Stomach (tissue), 8 donors: ENCODE measurements at regions not wholly inside any gene's neighbourhood (a gene's known extent, or its start where the extent isn't known, plus 50 kb on each side); places are given as distances from the start of the nearest gene placed in this dataset.

Source experiments
- DNase-seq, 2 donors: peaks; one replicate each; pipeline versions ENCODE4 v3.0.0 to v3.0.0-alpha.2; 2013 to 2019
- H3K27ac ChIP-seq, 5 donors: fragments of 200-600 bp in 4 of 5; sonication (generic) in 4 of 5; one replicate each; pipeline ENCODE4 v1.5.1; 2013 to 2019; ENCODE audit warnings: mild to moderate bottlenecking in 1 of 5, moderate library complexity in 1 of 5
- H3K27me3 ChIP-seq, 3 donors: fragments of 200-600 bp; sonication (generic); one replicate each; pipeline ENCODE4 v1.5.1; 2017 to 2019; ENCODE audit warnings: mixed run types in 1 of 3
- H3K36me3 ChIP-seq, 4 donors: fragments of 200-600 bp; sonication (generic); 1 replicate in 3 of 4; 2 replicates in 1 of 4; pipeline ENCODE4 v1.5.1; 2016 to 2019
- H3K4me1 ChIP-seq, 4 donors: fragments of 200-600 bp; sonication (generic); one replicate each; pipeline ENCODE4 v1.5.1; 2016 to 2019
- H3K4me3 ChIP-seq, 4 donors: fragments of 200-600 bp; sonication (generic) in 3 of 4; one replicate each; pipeline ENCODE4 v1.5.1; 2016 to 2019; ENCODE audit warnings: mild to moderate bottlenecking in 1 of 4
- H3K9me3 ChIP-seq, 4 donors: fragments of 200-600 bp; sonication (generic); one replicate each; pipeline ENCODE4 v1.5.1; 2016 to 2019
- EP300 ChIP-seq: sonication (generic); formaldehyde crosslinking; IDR thresholded peaks from one replicate; pipeline ENCODE4 v1.6.1; 2017; ENCODE audit warnings: antibody characterized with exemption
- POLR2A ChIP-seq, 4 donors: fragments of 450-650 bp; IDR thresholded peaks; one replicate each; pipeline ENCODE4 v1.6.1; 2016; ENCODE audit warnings: antibody characterized with exemption in 4 of 4, control low read depth in 2 of 4, mild to moderate bottlenecking in 1 of 4, moderate library complexity in 1 of 4
- POLR2AphosphoS5 ChIP-seq, 3 donors: sonication (generic); formaldehyde crosslinking; IDR thresholded peaks; one replicate each; pipeline ENCODE4 v1.6.1; 2016; ENCODE audit warnings: antibody characterized with exemption in 3 of 3
- WGBS, 5 donors: extraction: QIAGEN DNeasy Blood & Tissue Kit in 3 of 5; methylation state at CpG; one replicate each; pipeline versions ENCODE4 v1.1.5 to v1.1.7; 2013 to 2018; 5-methylcytosine and 5-hydroxymethylcytosine counted together
- intact Hi-C: fragments of 100-400 bp; cut with DNase I; formaldehyde crosslinking; loops from one replicate; pipeline ENCODE4 v1.15.1; 2023; ENCODE audit warnings: low total_unique reads
- TF ChIP-seq, protein P1 (sequence below), 7 experiments: fragments of 450-650 bp in 4 of 7; fragments of 200-600 bp in 3 of 7; sonication (generic) in 3 of 7; IDR thresholded peaks; one replicate each; pipeline ENCODE4 v1.5.1; 2016 to 2019; ENCODE audit warnings: antibody characterized with exemption in 7 of 7, control low read depth in 2 of 7, mild to moderate bottlenecking in 1 of 7
- donor health status: healthy with polysubstance abuse.
- donor health status: Bipolar disorder and iron deficiency.
- donor health status: healthy.

DNA sequence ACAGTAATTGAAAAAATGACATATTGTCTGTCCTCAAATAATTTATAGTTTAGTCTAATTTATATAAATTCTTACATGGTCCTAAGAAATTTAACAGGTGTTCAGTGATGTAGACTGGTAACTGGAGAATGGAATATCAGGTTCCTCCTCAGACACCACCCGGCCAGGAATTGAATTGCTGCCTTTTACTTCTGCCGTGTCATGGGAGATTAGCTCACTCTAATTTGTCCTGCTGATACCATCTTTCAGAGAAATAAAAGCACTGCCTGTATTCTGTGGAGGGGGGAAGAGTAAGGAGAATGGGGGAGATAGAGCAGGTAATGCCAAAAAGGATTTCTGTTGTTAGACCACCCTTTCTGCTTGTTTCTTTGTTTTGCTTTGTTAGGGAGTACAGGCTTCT, 125.2 kb upstream of the KLHL4 start:
- TF ChIP-seq POLR2AphosphoS5 (IDR thresholded peaks at IDR 0.05) (no peak), POLR2A (IDR thresholded peaks at IDR 0.05) (no peak), EP300 (no peak)
- TF ChIP-seq, protein P1, sequence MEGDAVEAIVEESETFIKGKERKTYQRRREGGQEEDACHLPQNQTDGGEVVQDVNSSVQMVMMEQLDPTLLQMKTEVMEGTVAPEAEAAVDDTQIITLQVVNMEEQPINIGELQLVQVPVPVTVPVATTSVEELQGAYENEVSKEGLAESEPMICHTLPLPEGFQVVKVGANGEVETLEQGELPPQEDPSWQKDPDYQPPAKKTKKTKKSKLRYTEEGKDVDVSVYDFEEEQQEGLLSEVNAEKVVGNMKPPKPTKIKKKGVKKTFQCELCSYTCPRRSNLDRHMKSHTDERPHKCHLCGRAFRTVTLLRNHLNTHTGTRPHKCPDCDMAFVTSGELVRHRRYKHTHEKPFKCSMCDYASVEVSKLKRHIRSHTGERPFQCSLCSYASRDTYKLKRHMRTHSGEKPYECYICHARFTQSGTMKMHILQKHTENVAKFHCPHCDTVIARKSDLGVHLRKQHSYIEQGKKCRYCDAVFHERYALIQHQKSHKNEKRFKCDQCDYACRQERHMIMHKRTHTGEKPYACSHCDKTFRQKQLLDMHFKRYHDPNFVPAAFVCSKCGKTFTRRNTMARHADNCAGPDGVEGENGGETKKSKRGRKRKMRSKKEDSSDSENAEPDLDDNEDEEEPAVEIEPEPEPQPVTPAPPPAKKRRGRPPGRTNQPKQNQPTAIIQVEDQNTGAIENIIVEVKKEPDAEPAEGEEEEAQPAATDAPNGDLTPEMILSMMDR (IDR thresholded peaks at IDR 0.05), result no peak
- H3K27ac ChIP-seq, result no peak overlapping the region
- intact Hi-C loops, result no loop called here
- H3K4me3 ChIP-seq, result no peak overlapping the region
- no peaks in the 10 kb centered on the region for H3K9me3 ChIP-seq
- WGBS, 5 donors, result 25 to 48% (median 35%) methylated on average over 2 of the region's 2 CpGs
- no peak for DNase-seq
- H3K4me1 ChIP-seq, result no peaks in the 10 kb centered on the region
- H3K27me3 ChIP-seq, result no peaks in the 10 kb centered on the region
- H3K36me3 ChIP-seq, result no peaks in the 10 kb centered on the region

DNA sequence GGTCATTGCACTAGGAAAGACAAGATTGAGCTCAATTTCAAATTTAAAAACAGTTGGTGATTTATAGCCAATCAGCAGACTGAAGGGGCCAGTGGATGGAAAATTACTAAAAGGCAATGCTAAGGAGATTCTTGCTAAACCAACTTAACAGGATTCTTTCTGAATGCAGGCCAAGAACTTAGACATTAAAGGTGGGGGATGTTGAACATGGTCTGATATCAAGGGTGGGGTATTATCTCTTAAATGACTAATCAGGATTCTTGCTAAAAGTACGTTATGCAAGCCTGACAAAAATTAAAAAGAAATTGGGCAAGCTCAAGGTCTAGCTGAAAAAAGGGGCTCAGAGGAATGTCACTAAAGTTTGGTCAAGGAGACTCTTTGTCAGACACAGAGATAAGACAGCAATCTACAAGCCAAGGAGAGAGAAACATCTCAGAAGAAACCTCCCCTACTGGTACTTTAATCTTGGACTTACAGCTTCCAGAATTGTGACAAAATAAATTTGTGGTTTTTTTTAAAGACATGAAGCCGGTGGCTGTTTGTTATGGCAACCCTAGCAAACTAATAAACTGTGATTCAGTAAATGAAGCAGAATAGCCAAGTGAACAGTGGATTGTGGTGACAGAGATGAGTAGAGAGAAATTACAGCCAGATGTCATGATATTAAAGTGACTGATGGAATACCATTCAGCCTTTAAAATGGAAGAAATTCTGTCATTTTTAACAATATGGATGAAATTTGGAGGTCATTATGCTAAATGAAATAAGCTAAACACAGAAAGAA, 120.3 kb upstream of the KLHL4 start:
- H3K4me1 ChIP-seq, result no peaks in the 10 kb centered on the region
- no peak overlapping the region for H3K27ac ChIP-seq
- WGBS, 5 donors, result 42 to 61% (median 53%) methylated on average over 2 of the region's 2 CpGs
- no peaks in the 10 kb centered on the region for H3K36me3 ChIP-seq
- H3K27me3 ChIP-seq, result no peaks in the 10 kb centered on the region
- peaks cover 0 to 19% (median 7%) of the 10 kb centered on the region in 4 donors for H3K9me3 ChIP-seq
- DNase-seq, result no peak
- no peak overlapping the region for H3K4me3 ChIP-seq
- TF ChIP-seq EP300, result no peak
- TF ChIP-seq POLR2AphosphoS5 (IDR thresholded peaks at IDR 0.05), result no peak
- TF ChIP-seq, protein P1 (IDR thresholded peaks at IDR 0.05), result no peak
- no peak for TF ChIP-seq POLR2A (IDR thresholded peaks at IDR 0.05)
- intact Hi-C loops, result no loop called here

DNA sequence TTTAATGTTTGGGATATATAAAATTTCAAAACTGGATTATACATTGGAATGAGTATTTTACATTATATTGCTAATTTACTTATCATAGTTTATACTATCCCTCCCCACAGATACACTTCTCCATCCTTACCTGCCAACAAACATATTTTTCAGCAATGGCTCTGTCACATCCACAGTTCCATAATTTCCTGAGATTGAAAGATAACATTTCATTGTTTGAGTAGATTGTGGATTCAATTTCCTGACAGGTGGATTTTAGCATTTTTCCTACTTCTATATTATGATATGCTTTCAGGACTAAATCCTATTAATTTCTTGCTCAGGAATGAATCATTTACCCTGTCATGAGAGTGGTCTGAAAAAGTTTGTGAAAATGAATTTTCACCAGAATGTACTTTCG, 115.3 kb upstream of the KLHL4 start:
- Histone ChIP-seq H3K9me3 (peaks cover 0 to 19% (median 7%) of the 10 kb centered on the region in 4 donors), H3K27me3 (no peaks in the 10 kb centered on the region), H3K4me1 (no peaks in the 10 kb centered on the region), H3K4me3 (no peak overlapping the region), H3K27ac (no peak overlapping the region), H3K36me3 (no peaks in the 10 kb centered on the region)
- TF ChIP-seq, protein P1 (IDR thresholded peaks at IDR 0.05), result no peak
- TF ChIP-seq POLR2A (IDR thresholded peaks at IDR 0.05) (no peak), POLR2AphosphoS5 (IDR thresholded peaks at IDR 0.05) (no peak), EP300 (no peak)
- DNase-seq, result no peak
- intact Hi-C loops, result no loop called here
- 50 to 72% (median 68%) methylated on average over 1 of the region's 1 CpG for WGBS, 5 donors

DNA sequence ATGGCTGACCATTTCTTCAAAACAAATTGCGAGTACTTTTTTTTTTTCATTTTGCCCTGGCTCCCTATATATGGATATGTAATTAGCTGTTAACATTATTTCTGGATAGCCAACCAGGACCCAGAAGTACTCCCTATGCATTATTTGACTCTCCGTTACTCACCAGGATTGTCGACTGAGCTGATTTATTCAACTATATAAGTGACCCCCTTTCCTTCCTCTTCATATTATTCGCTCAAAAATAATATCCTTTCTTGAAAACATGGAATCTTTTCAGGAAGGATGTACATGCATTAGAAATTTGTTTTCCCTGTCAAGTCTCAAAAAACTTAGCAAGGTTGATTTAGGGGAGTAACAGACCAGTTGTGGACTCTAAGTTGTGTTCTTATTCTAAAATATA, 114.1 kb upstream of the KLHL4 start:
- intact Hi-C loops, result no loop called here
- H3K4me3 ChIP-seq, result no peak overlapping the region
- 73 to 86% (median 80%) methylated on average over 4 of the region's 4 CpGs for WGBS, 5 donors
- no peak overlapping the region for H3K27ac ChIP-seq
- no peaks in the 10 kb centered on the region for H3K36me3 ChIP-seq
- DNase-seq, result no peak
- TF ChIP-seq POLR2AphosphoS5 (IDR thresholded peaks at IDR 0.05), result no peak
- TF ChIP-seq, protein P1 (IDR thresholded peaks at IDR 0.05), result no peak
- TF ChIP-seq POLR2A (IDR thresholded peaks at IDR 0.05), result no peak
- TF ChIP-seq EP300, result no peak
- no peaks in the 10 kb centered on the region for H3K4me1 ChIP-seq
- peaks cover 0 to 19% (median 7%) of the 10 kb centered on the region in 4 donors for H3K9me3 ChIP-seq
- no peaks in the 10 kb centered on the region for H3K27me3 ChIP-seq
